ENCODE measurements at regions not wholly inside any gene's neighbourhood (a gene's known extent, or its start where the extent isn't known, plus 50 kb on each side); places are given as distances from the start of the nearest gene placed in this dataset.

DNA sequence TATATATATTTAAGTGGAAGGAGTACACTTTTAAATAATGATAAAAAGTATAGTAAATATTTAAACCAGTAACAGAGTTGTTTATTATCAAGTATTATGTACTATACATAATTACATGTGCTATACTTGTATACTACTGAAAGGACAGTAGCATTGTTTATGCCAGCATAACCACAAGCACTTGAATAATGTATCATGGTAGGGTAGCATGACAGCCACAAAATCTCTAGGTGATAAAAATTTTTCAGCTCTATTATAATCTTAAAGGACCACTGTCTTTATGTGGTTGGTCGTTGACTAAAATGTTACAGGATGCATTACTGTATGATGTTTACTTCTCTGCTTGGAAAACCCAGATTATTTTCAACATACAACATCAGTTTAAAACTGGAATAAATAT, 349.2 kb downstream of the CASP12 start:
- no peaks in the 10 kb centered on the region for H3K9me3 ChIP-seq
- no peaks in the 10 kb centered on the region for H3K36me3 ChIP-seq (ENCODE audit: low read depth)
- DNase-seq (no peak), ATAC-seq (no peak)
- H3K4me1 ChIP-seq (ENCODE audit: low read depth) = no peaks in the 10 kb centered on the region
- H3K4me3 ChIP-seq = no peak overlapping the region
- TF ChIP-seq, protein P1, sequence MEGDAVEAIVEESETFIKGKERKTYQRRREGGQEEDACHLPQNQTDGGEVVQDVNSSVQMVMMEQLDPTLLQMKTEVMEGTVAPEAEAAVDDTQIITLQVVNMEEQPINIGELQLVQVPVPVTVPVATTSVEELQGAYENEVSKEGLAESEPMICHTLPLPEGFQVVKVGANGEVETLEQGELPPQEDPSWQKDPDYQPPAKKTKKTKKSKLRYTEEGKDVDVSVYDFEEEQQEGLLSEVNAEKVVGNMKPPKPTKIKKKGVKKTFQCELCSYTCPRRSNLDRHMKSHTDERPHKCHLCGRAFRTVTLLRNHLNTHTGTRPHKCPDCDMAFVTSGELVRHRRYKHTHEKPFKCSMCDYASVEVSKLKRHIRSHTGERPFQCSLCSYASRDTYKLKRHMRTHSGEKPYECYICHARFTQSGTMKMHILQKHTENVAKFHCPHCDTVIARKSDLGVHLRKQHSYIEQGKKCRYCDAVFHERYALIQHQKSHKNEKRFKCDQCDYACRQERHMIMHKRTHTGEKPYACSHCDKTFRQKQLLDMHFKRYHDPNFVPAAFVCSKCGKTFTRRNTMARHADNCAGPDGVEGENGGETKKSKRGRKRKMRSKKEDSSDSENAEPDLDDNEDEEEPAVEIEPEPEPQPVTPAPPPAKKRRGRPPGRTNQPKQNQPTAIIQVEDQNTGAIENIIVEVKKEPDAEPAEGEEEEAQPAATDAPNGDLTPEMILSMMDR (IDR thresholded peaks at IDR 0.05) = no peak
- intact Hi-C loops (cut with DNase I, micrococcal nuclease) = no loop called here

DNA sequence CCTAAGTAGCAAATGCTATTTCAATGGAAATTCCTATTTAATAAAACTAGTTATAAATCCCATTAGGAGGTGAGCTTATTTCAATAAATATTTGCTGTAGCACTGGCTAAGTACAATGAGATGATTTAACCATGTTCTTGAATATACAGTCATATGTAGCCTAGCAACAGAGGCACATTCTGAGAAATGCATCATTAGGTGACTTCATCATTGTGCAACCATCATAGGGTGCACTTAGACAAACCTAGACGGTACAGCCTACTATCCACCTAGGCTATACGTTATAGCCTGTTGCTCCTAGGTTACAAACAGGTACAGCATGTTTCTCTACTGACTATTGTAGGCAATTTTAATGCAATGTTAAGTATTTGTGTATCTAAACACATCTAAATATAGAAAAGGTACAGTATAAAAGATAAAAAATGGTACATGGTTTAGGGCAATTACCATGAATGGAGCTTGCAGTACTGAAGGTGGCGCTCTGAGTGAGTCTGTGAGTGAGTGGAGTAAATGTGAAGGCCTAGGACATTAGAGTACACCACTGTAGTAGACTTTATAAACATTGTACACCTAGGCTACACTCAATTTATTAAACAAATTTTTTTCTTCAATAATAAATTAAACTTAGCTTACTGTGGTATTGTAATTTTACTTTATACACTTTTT, 350.1 kb downstream of the CASP12 start:
- no peak for DNase-seq
- Histone ChIP-seq H3K4me1 (ENCODE audit: low read depth) (no peaks in the 10 kb centered on the region), H3K4me3 (no peak overlapping the region), H3K36me3 (ENCODE audit: low read depth) (no peaks in the 10 kb centered on the region), H3K9me3 (no peaks in the 10 kb centered on the region)
- intact Hi-C loops (cut with DNase I, micrococcal nuclease) = no loop called here
- TF ChIP-seq, protein P1 (IDR thresholded peaks at IDR 0.05) = no peak
- no peak for ATAC-seq

DNA sequence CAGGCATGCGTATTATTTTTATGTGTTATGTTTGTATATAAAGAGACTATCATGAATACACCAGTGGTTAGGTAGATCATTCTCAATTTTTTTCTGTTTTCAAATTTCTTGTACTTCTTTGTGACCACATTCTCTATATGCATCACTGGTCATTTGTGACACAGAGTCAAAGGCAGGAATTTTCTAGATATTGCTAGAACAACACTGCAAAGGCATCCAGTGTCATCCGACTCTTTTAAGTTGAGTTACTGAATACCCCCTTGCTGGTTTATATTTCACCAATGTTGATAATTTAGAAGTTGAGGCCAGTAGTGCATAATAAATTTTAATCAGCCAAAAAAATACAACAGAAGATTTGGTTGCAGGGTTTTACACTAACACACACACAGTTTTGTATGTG, 351.8 kb downstream of the CASP12 start:
- DNase-seq (no peak), ATAC-seq (no peak)
- Histone ChIP-seq H3K4me3 (no peak overlapping the region), H3K4me1 (ENCODE audit: low read depth) (no peaks in the 10 kb centered on the region), H3K36me3 (ENCODE audit: low read depth) (no peaks in the 10 kb centered on the region), H3K9me3 (no peaks in the 10 kb centered on the region)
- intact Hi-C loops (cut with DNase I, micrococcal nuclease) = no loop called here
- TF ChIP-seq, protein P1 (IDR thresholded peaks at IDR 0.05) = no peak

DNA sequence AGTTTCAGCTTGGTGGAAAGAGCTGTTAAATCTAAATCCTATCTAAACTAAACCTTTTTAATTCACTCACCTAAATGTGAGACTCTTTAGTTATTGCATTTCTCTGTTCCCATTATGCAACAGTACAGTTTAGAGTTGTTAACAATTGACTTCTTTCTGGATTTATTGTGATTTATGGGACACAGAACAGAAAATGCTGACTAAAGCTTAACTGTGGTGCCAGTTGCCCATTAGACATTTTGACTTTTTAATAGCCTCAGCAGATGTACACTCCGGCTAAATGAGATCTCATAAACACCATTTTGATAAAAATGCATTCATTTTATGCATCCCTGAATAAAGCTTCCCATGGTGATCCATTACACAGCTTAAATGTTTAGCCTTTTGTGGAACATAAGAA, 356.6 kb downstream of the CASP12 start:
- DNase-seq = no peak
- TF ChIP-seq, protein P1 (IDR thresholded peaks at IDR 0.05) = no peak
- H3K4me1 ChIP-seq (ENCODE audit: low read depth) = no peaks in the 10 kb centered on the region
- no peak overlapping the region for H3K4me3 ChIP-seq
- no peaks in the 10 kb centered on the region for H3K9me3 ChIP-seq
- intact Hi-C loops (cut with DNase I, micrococcal nuclease) = no loop called here
- no peak for ATAC-seq
- no peaks in the 10 kb centered on the region for H3K36me3 ChIP-seq (ENCODE audit: low read depth)

DNA sequence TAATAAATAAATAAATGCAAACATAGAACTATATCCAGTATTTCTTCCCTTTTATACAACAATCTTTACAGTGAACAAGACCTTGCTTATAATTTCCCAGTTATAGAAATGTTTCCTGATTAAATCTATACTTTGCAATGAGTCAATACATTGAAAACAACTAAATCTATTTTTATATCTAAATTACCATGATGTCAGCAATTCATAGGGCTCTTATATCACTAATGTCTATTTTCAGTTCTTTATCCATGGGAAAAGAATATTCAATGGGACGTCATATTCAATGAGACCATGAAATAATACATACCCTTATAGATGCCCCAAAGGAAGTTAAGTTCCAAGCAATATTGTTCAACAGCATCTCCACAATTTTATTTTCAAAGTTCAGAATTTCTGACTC, 359.9 kb downstream of the CASP12 start:
- H3K9me3 ChIP-seq = no peaks in the 10 kb centered on the region
- H3K4me1 ChIP-seq (ENCODE audit: low read depth) = no peaks in the 10 kb centered on the region
- no peaks in the 10 kb centered on the region for H3K36me3 ChIP-seq (ENCODE audit: low read depth)
- DNase-seq (no peak), ATAC-seq (no peak)
- intact Hi-C loops (cut with DNase I, micrococcal nuclease) = no loop called here
- no peak overlapping the region for H3K4me3 ChIP-seq
- TF ChIP-seq, protein P1 (IDR thresholded peaks at IDR 0.05) = no peak

DNA sequence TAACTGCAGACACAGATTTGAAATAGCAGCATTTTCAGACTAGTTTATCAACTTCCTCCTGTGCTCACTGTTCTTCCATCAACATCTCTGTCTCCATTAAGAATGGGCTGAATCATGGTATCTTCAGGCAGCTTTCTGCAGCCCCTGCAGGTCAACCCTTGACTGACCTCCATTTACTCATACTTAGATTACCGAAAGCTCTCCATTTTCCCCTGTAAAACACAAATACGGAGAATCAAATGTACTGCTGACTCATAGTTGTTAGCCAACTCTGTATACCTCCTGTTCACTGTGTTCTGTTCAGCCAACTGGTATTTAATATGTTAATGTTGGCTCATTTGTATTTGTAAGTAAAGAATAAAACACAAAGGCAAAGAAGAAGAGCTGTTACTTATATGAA, 364.0 kb downstream of the CASP12 start:
- H3K4me3 ChIP-seq = no peak overlapping the region
- no peaks in the 10 kb centered on the region for H3K9me3 ChIP-seq
- no peaks in the 10 kb centered on the region for H3K4me1 ChIP-seq (ENCODE audit: low read depth)
- TF ChIP-seq, protein P1 (IDR thresholded peaks at IDR 0.05) = no peak
- no peak for ATAC-seq
- intact Hi-C loops (cut with DNase I, micrococcal nuclease) = no loop called here
- DNase-seq = no peak
- H3K36me3 ChIP-seq (ENCODE audit: low read depth) = no peaks in the 10 kb centered on the region

Data from mucosa of descending colon (tissue), 3 donors.